SK-N-MC (cell line): ENCODE measurements at regions not wholly inside any gene's neighbourhood (a gene's known extent, or its start where the extent isn't known, plus 50 kb on each side); places are given as distances from the start of the nearest gene placed in this dataset.
"Not testable (repeated sequence)": the region's sequence is repeated elsewhere in the genome, so short reads cannot be mapped to it uniquely, and the experiment has no call there.

Source experiments
- EZH2 ChIP-seq: fragments of 200-600 bp; sonication (generic); IDR thresholded peaks from one replicate; pipeline ENCODE4 v1.6.1; 2017; ENCODE audit warnings: antibody characterized with exemption
- POLR2AphosphoS5 ChIP-seq: IDR thresholded peaks from 2 replicates; pipeline ENCODE4 v1.6.1; 2012; ENCODE audit warnings: mild to moderate bottlenecking, low read depth, low read length, borderline replicate concordance

- TF ChIP-seq EZH2, POLR2AphosphoS5: not testable (repeated sequence)
Observed at GRCh38 chr1:5726586-5727184, 265.5 kb downstream of the NPHP4 start.
